ENCODE measurements at regions not wholly inside any gene's neighbourhood (a gene's known extent, or its start where the extent isn't known, plus 50 kb on each side); places are given as distances from the start of the nearest gene placed in this dataset.

DNA sequence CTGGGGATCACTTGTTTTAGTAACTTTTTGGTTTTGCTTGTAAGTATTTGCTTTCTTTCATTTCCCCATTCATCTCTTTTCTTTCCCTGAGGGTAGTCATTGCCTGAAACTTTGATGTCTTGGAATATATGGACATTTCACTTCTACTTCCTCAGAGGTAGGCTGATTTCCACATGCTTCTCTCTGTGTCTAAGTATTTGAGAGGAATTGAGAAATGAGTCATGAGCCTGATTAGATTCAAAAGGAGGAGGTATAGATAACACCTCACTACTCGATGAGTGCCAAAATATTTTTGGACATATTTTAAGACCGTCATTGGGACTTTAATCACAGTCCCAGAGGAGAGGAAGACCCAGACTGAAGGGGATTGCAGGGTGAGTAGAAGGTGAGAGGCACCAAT, 480.1 kb upstream of the SGO1 start:
- no peaks in the 10 kb centered on the region for H3K79me1 ChIP-seq (ENCODE audit: low read depth, low read length)

More for the DNA sequence above, 480.1 kb upstream of the SGO1 start:
- POLR2A ChIA-PET (ENCODE audit: partially characterized antibody), result no interaction called here
- H2BK20ac ChIP-seq (ENCODE audit: low read length), result no peak overlapping the region
- TF ChIP-seq EP300 (IDR thresholded peaks at IDR 0.05; ENCODE audit: borderline replicate concordance in 1 of 2, low read depth in 2 of 2, low read length in 2 of 2), result no peak
- no peak overlapping the region for H2BK120ac ChIP-seq (replicated peaks; ENCODE audit: low read depth, low read length)
- no peak for FAIRE-seq
- no peak overlapping the region for H3K27ac ChIP-seq (ENCODE audit: low read depth, low read length)
- no peaks in the 10 kb centered on the region for H3K79me2 ChIP-seq (ENCODE audit: control insufficient read depth in 1 of 2, insufficient read depth in 2 of 2, low read length in 2 of 2)
- no peak overlapping the region for H3K4me3 ChIP-seq (ENCODE audit: extremely low read depth in 1 of 4, insufficient read depth in 2 of 4, low read depth in 3 of 4, low read length in 4 of 4)
- H2BK15ac ChIP-seq (ENCODE audit: low read length), result no peak overlapping the region
- H3K18ac ChIP-seq (ENCODE audit: extremely low read depth, low read length), result no peak overlapping the region
- H4K20me1 ChIP-seq (replicated peaks in 1 of 2; ENCODE audit: control insufficient read depth in 1 of 2, insufficient read depth in 2 of 2, low read length in 2 of 2), result peaks cover 0 to 1% of the 10 kb centered on the region in 2 experiments
- no peak overlapping the region for H4K5ac ChIP-seq (ENCODE audit: insufficient read length, low read depth, low read length)
- H3K56ac ChIP-seq (replicated peaks; ENCODE audit: insufficient read length, low read depth, low read length), result no peak overlapping the region
- H3K4ac ChIP-seq (replicated peaks; ENCODE audit: insufficient read length, low read depth, low read length), result no peak overlapping the region
- no peaks in the 10 kb centered on the region for H3K4me1 ChIP-seq (replicated peaks in 1 of 4; ENCODE audit: control insufficient read depth in 3 of 4, insufficient read depth in 4 of 4, low read length in 3 of 4)
- H3K4me2 ChIP-seq (ENCODE audit: insufficient read depth in 1 of 2, low read depth in 2 of 2, low read length in 2 of 2), result no peak overlapping the region
- H2AFZ ChIP-seq (ENCODE audit: low read length), result no peak overlapping the region
- CTCF ChIA-PET (ENCODE audit: partially characterized antibody), result no interaction called here
- WGBS, 2 experiments (ENCODE audit: extremely low coverage in 1 of 2, insufficient coverage in 1 of 2, insufficient read length in 1 of 2, insufficient replicate concordance in 2 of 2, low coverage in 1 of 2, low lambda C conversion rate in 2 of 2, missing lambda C conversion rate in 1 of 2), result 78% methylated on average over 2 of the region's 2 CpGs; no CpG with 5 or more reads in 1 of the 2 experiments
- H2AK5ac ChIP-seq (ENCODE audit: low read depth, low read length), result no peak overlapping the region
- no peaks in the 10 kb centered on the region for H3K27me3 ChIP-seq (replicated peaks in 1 of 4; ENCODE audit: control insufficient read depth in 3 of 4, extremely low read depth in 1 of 4, insufficient read depth in 3 of 4, low read length in 3 of 4)
- no peak overlapping the region for H3K23ac ChIP-seq (ENCODE audit: insufficient read length)
- H2BK5ac ChIP-seq (ENCODE audit: low read depth, low read length), result no peak overlapping the region
- no peak overlapping the region for H4K8ac ChIP-seq (ENCODE audit: extremely low read depth, insufficient read depth, low read length)
- H4K91ac ChIP-seq (replicated peaks; ENCODE audit: insufficient read length, low read length), result no peak overlapping the region
- no peaks in the 10 kb centered on the region for H3K36me3 ChIP-seq (ENCODE audit: control insufficient read depth in 2 of 4, insufficient read depth in 4 of 4, low read length in 3 of 4)
- H3K9me3 ChIP-seq (ENCODE audit: insufficient read depth in 2 of 2, low read depth in 1 of 2, low read length in 1 of 2), result no peaks in the 10 kb centered on the region
- H3K23me2 ChIP-seq (ENCODE audit: low read depth, low read length), result no peaks in the 10 kb centered on the region
- no peak overlapping the region for H3K9ac ChIP-seq (replicated peaks in 1 of 4; ENCODE audit: extremely low read depth in 1 of 4, low read depth in 3 of 4, low read length in 3 of 4)
- H3K14ac ChIP-seq (ENCODE audit: insufficient read length), result no peak overlapping the region
- H2BK12ac ChIP-seq (ENCODE audit: low read depth, low read length), result no peak overlapping the region
- DNase-seq (ENCODE audit: low read depth in 1 of 2, low spot score in 2 of 2), result no peak
